Suppressor macrophage treated with lipopolysaccharide for 1 hour (primary cell): ENCODE measurements at regions not wholly inside any gene's neighbourhood (a gene's known extent, or its start where the extent isn't known, plus 50 kb on each side); places are given as distances from the start of the nearest gene placed in this dataset.

Source experiments
- DNase-seq, 3 donors: peaks; one replicate each; pipeline ENCODE4 v3.0.0-alpha.2; 2020 to 2022

- no peak for DNase-seq
Observed at GRCh38 chr9:7936996-7937395, 137.4 kb upstream of the DMAC1 start.

- DNase-seq, result peak in 1 of 3 donors; percentile 6
Observed at GRCh38 chr9:7936163-7936562, 136.6 kb upstream of the DMAC1 start.

- peak; percentile 12 to 45 (median 33) for DNase-seq
Observed at GRCh38 chr9:7935681-7936080, 136.1 kb upstream of the DMAC1 start.

GRCh38 chr9:7932767-7933166 lies 133.2 kb upstream of the DMAC1 start:
- no peak for DNase-seq

GRCh38 chr9:7930613-7931012 lies 131.0 kb upstream of the DMAC1 start:
- DNase-seq, result no peak

- no peak for DNase-seq
Observed at GRCh38 chr9:7921545-7922197, 122.1 kb upstream of the DMAC1 start.

GRCh38 chr9:7912037-7912535 lies 112.5 kb upstream of the DMAC1 start:
- DNase-seq, result no peak

- no peak for DNase-seq
Observed at GRCh38 chr9:7910426-7911020, 110.9 kb upstream of the DMAC1 start.

GRCh38 chr9:7909537-7909936 lies 110.0 kb upstream of the DMAC1 start:
- DNase-seq, result no peak

GRCh38 chr9:7907551-7908337 lies 108.2 kb upstream of the DMAC1 start:
- no peak for DNase-seq

GRCh38 chr9:7906783-7907550 lies 107.4 kb upstream of the DMAC1 start:
- no peak for DNase-seq

- no peak for DNase-seq
Observed at GRCh38 chr9:7901621-7902020, 102.0 kb upstream of the DMAC1 start.

- DNase-seq, result no peak
Observed at GRCh38 chr9:7900541-7900940, 101.0 kb upstream of the DMAC1 start.

GRCh38 chr9:7899753-7900152 lies 100.2 kb upstream of the DMAC1 start:
- no peak for DNase-seq

GRCh38 chr9:7894231-7894630 lies 94.7 kb upstream of the DMAC1 start:
- no peak for DNase-seq

- no peak for DNase-seq
Observed at GRCh38 chr9:7892975-7893374, 93.4 kb upstream of the DMAC1 start.

- DNase-seq, result peak in 1 of 3 donors; percentile 2
Observed at GRCh38 chr9:7879551-7880245, 80.1 kb upstream of the DMAC1 start.

GRCh38 chr9:7871977-7872730 lies 72.6 kb upstream of the DMAC1 start:
- DNase-seq, result no peak

- DNase-seq, result no peak
Observed at GRCh38 chr9:7869340-7869739, 69.8 kb upstream of the DMAC1 start.

- no peak for DNase-seq
Observed at GRCh38 chr9:7862170-7862569, 62.6 kb upstream of the DMAC1 start.

GRCh38 chr9:7861086-7861485 lies 61.5 kb upstream of the DMAC1 start:
- no peak for DNase-seq

- DNase-seq, result no peak
Observed at GRCh38 chr9:7860335-7860709, 60.7 kb upstream of the DMAC1 start.
